ENCODE measurements at regions not wholly inside any gene's neighbourhood (a gene's known extent, or its start where the extent isn't known, plus 50 kb on each side); places are given as distances from the start of the nearest gene placed in this dataset.

- Histone ChIP-seq H3K4me3 (ENCODE audit: low read depth, low read length) (no peak overlapping the region), H3K27me3 (ENCODE audit: control insufficient read depth, insufficient read depth, low read length) (no peaks in the 10 kb centered on the region), H3K36me3 (ENCODE audit: control insufficient read depth, insufficient read depth, low read length) (no peaks in the 10 kb centered on the region)
- CTCF ChIA-PET: interaction anchor here (0.5 kb wide), 1 partner anchor 36 kb away, joined by 3 read pairs; no protein-coding TSS in a partner anchor
- POLR2A ChIA-PET: no interaction called here
- no peak for TF ChIP-seq CTCF (IDR thresholded peaks at IDR 0.05; ENCODE audit: insufficient read depth, low read depth, low read length)
- DNase-seq (ENCODE audit: low read depth): no peak
Observed at GRCh38 chr14:39851202-39851601, 419.0 kb upstream of the FBXO33 start.

GRCh38 chr14:39847852-39848251 lies 415.6 kb upstream of the FBXO33 start:
- ChIA-PET POLR2A (no interaction called here), CTCF (no interaction called here)
- Histone ChIP-seq H3K27me3 (ENCODE audit: control insufficient read depth, insufficient read depth, low read length) (no peaks in the 10 kb centered on the region), H3K4me3 (ENCODE audit: low read depth, low read length) (no peak overlapping the region), H3K36me3 (ENCODE audit: control insufficient read depth, insufficient read depth, low read length) (no peaks in the 10 kb centered on the region)
- no peak for TF ChIP-seq CTCF (IDR thresholded peaks at IDR 0.05; ENCODE audit: insufficient read depth, low read depth, low read length)
- DNase-seq (ENCODE audit: low read depth): no peak

- Histone ChIP-seq H3K27me3 (ENCODE audit: control insufficient read depth, insufficient read depth, low read length) (no peaks in the 10 kb centered on the region), H3K4me3 (ENCODE audit: low read depth, low read length) (no peak overlapping the region), H3K36me3 (ENCODE audit: control insufficient read depth, insufficient read depth, low read length) (no peaks in the 10 kb centered on the region)
- POLR2A ChIA-PET: no interaction called here
- no peak for TF ChIP-seq CTCF (IDR thresholded peaks at IDR 0.05; ENCODE audit: insufficient read depth, low read depth, low read length)
- CTCF ChIA-PET: no interaction called here
- DNase-seq (ENCODE audit: low read depth): no peak
Observed at GRCh38 chr14:39847194-39847593, 415.0 kb upstream of the FBXO33 start.

- H3K4me3 ChIP-seq (ENCODE audit: low read depth, low read length): no peak overlapping the region
- DNase-seq (ENCODE audit: low read depth): no peak
- POLR2A ChIA-PET: no interaction called here
- no peaks in the 10 kb centered on the region for H3K27me3 ChIP-seq (ENCODE audit: control insufficient read depth, insufficient read depth, low read length)
- H3K36me3 ChIP-seq (ENCODE audit: control insufficient read depth, insufficient read depth, low read length): no peaks in the 10 kb centered on the region
- TF ChIP-seq CTCF (IDR thresholded peaks at IDR 0.05; ENCODE audit: insufficient read depth, low read depth, low read length): no peak
- CTCF ChIA-PET: no interaction called here
Observed at GRCh38 chr14:39843881-39844280, 411.6 kb upstream of the FBXO33 start.

- no peak for DNase-seq (ENCODE audit: low read depth)
- TF ChIP-seq CTCF (IDR thresholded peaks at IDR 0.05; ENCODE audit: insufficient read depth, low read depth, low read length): no peak
- POLR2A ChIA-PET: no interaction called here
- Histone ChIP-seq H3K36me3 (ENCODE audit: control insufficient read depth, insufficient read depth, low read length) (no peaks in the 10 kb centered on the region), H3K4me3 (ENCODE audit: low read depth, low read length) (no peak overlapping the region), H3K27me3 (ENCODE audit: control insufficient read depth, insufficient read depth, low read length) (no peaks in the 10 kb centered on the region)
- CTCF ChIA-PET: no interaction called here
Observed at GRCh38 chr14:39841088-39841487, 408.9 kb upstream of the FBXO33 start.
